K562 (cell line): ENCODE measurements at regions not wholly inside any gene's neighbourhood (a gene's known extent, or its start where the extent isn't known, plus 50 kb on each side); places are given as distances from the start of the nearest gene placed in this dataset.

Experiments
- ATAC-seq: fragments of 200-7000 bp; cut with Tn5 transposase; 3 replicates; pipeline ENCODE4 v1.9.1; 2020; ENCODE audit warnings: moderate library complexity
- BruUV-seq: library from RNA; stranded (reverse); fragments of 400-500 nt; replicated peaks from 2 replicates; lab custom pipeline; 2021; lab: Mats Ljungman, UMichigan
- CTCF ChIA-PET: fragments of 300-600 bp; formaldehyde crosslinking; extraction: SDS; loops from one replicate; lab custom pipeline; 2021; ENCODE audit warnings: low intra/inter-chr PET ratio; lab: Yijun Ruan, JAX
- POLR2A ChIA-PET: fragments of 300-600, 350-650 bp; sonication (Branson Sonifier 250); formaldehyde crosslinking; extraction: SDS; loops from one replicate; lab custom pipeline; 2021; ENCODE audit warnings: antibody characterized with exemption, inconsistent platforms; lab: Yijun Ruan, JAX
- DNase-seq, 4 experiments: peaks; one replicate each; pipeline versions ENCODE4 v3.0.0 to v3.0.0-alpha.2; 2011 to 2018; ENCODE audit warnings: low spot score in 3 of 4, mixed read lengths in 3 of 4; ENCODE audit errors: extremely low read depth in 1 of 4
- FAIRE-seq: peaks from 2 replicates; lab custom pipeline; 2011; peaks lifted over from hg19 to GRCh38; lab: Jason Lieb, UNC
- H2AFZ ChIP-seq: 2 replicates; pipeline ENCODE4 v1.6.0; 2011; ENCODE audit warnings: low read depth, low read length, control low read depth, inconsistent platforms
- H3K27ac ChIP-seq: fragments of 200-600 bp; 3 replicates; pipeline ENCODE4 v1.8.0; 2011; ENCODE audit warnings: low read depth, mild to moderate bottlenecking, control low read depth, inconsistent platforms, low read length, moderate library complexity, mixed read lengths; ENCODE audit errors: extremely low read depth
- H3K27me3 ChIP-seq, 2 experiments: fragments of 300-600 bp in 1 of 2; 2 replicates in 1 of 2; 3 replicates in 1 of 2; pipeline versions ENCODE4 v1.6.0 to v1.8.0; 2011; ENCODE audit warnings: inconsistent platforms in 2 of 2, low read length in 2 of 2, mild to moderate bottlenecking in 1 of 2, mixed read lengths in 1 of 2, moderate library complexity in 1 of 2; ENCODE audit not compliant: control insufficient read depth in 2 of 2, insufficient read depth in 2 of 2
- H3K36me3 ChIP-seq: fragments of 300-600 bp; 3 replicates; pipeline ENCODE4 v1.8.0; 2011; ENCODE audit warnings: mild to moderate bottlenecking, low read length, inconsistent platforms; ENCODE audit not compliant: control insufficient read depth, insufficient read depth
- H3K4me1 ChIP-seq, 2 experiments: fragments of 200-600 bp in 1 of 2; replicated peaks in 1 of 2; 2 replicates in 1 of 2; 3 replicates in 1 of 2; pipeline versions ENCODE4 v1.5.1 to v1.8.0; 2011; ENCODE audit warnings: inconsistent platforms in 2 of 2, low read length in 2 of 2, mild to moderate bottlenecking in 1 of 2, mixed read lengths in 1 of 2, moderate library complexity in 1 of 2; ENCODE audit not compliant: control insufficient read depth in 2 of 2, insufficient read depth in 2 of 2
- H3K4me2 ChIP-seq: 2 replicates; pipeline ENCODE4 v1.6.1; 2011; ENCODE audit warnings: low read length, control low read depth, inconsistent platforms, mixed read lengths; ENCODE audit not compliant: insufficient read depth
- H3K4me3 ChIP-seq: fragments of 200-600 bp; sonication (generic), shearing (Covaris generic); 2 replicates; pipeline ENCODE4 v1.5.1; 2016; ENCODE audit warnings: control low read depth, inconsistent platforms
- H3K79me2 ChIP-seq: fragments of 200-600 bp; 3 replicates; pipeline ENCODE4 v1.8.0; 2011; ENCODE audit warnings: low read length, inconsistent platforms; ENCODE audit not compliant: control insufficient read depth, insufficient read depth
- H3K9ac ChIP-seq, 2 experiments: 2 replicates each; pipeline versions ENCODE4 v1.6.0 to v1.6.1; 2011; ENCODE audit warnings: low read depth in 2 of 2, low read length in 2 of 2, control low read depth in 1 of 2, inconsistent platforms in 1 of 2, mild to moderate bottlenecking in 1 of 2, mixed read lengths in 1 of 2; ENCODE audit not compliant: insufficient read depth in 1 of 2
- H3K9me1 ChIP-seq: one replicate; pipeline ENCODE4 v1.6.0; 2011; ENCODE audit warnings: inconsistent platforms, mild to moderate bottlenecking, low read length, moderate library complexity; ENCODE audit not compliant: control insufficient read depth, insufficient read depth
- H3K9me3 ChIP-seq: replicated peaks from 2 replicates; pipeline ENCODE4 v1.5.1; 2011; ENCODE audit warnings: low read depth, low read length, inconsistent platforms; ENCODE audit not compliant: control insufficient read depth, insufficient read depth
- H4K20me1 ChIP-seq: replicated peaks from 2 replicates; pipeline ENCODE4 v1.6.1; 2011; ENCODE audit warnings: low read length, inconsistent platforms, mixed read lengths; ENCODE audit not compliant: control insufficient read depth, insufficient read depth
- ARHGAP35 ChIP-seq: fragments of 450-650 bp; IDR thresholded peaks from 2 replicates; pipeline ENCODE4 v1.6.1; 2018; ENCODE audit not compliant: partially characterized antibody
- CBX1 ChIP-seq: sonication (generic); IDR thresholded peaks from 2 replicates; pipeline ENCODE4 v1.6.1; 2016; ENCODE audit warnings: antibody characterized with exemption, low read depth, mild to moderate bottlenecking
- MCM7 ChIP-seq, 2 experiments: fragments of 450-650 bp; IDR thresholded peaks; 2 replicates each; pipeline ENCODE4 v1.6.1; 2016 to 2018
- PRPF4 ChIP-seq: fragments of 200-400 bp; formaldehyde crosslinking; IDR thresholded peaks from one replicate; pipeline ENCODE4 v1.6.1; 2017; ENCODE audit warnings: low read length, low read depth, mild to moderate bottlenecking; ENCODE audit not compliant: insufficient read depth, poor library complexity, severe bottlenecking
- RBM14 ChIP-seq: fragments of 200-400 bp; formaldehyde crosslinking; IDR thresholded peaks from 2 replicates; pipeline ENCODE4 v1.6.1; 2018; ENCODE audit warnings: low read depth, mild to moderate bottlenecking, low read length, moderate library complexity, borderline replicate concordance; ENCODE audit not compliant: insufficient read depth
- RFX5 ChIP-seq: IDR thresholded peaks from 2 replicates; pipeline ENCODE4 v1.6.1; 2011; ENCODE audit warnings: low read depth, mild to moderate bottlenecking, improper control_type of control experiment, low read length
- SNRNP70 ChIP-seq: fragments of 200-400 bp; formaldehyde crosslinking; optimal IDR thresholded peaks from 2 replicates; pipeline ENCODE3; 2017; ENCODE audit warnings: low read depth, low read length
- TRIM24 ChIP-seq, 2 experiments: fragments of 450-650 bp; IDR thresholded peaks; 2 replicates each; pipeline ENCODE4 v1.6.1; 2016
- ZNF175 ChIP-seq: fragments of 200-800 bp; sonication (Bioruptor generic); IDR thresholded peaks from 2 replicates; pipeline ENCODE4 v1.6.1; 2016; ENCODE audit warnings: low read depth, mild to moderate bottlenecking, missing genetic modification characterization, missing compliant biosample characterization
- ZNF780A ChIP-seq: fragments of 250-450 bp; sonication (Bioruptor Pico); IDR thresholded peaks from 2 replicates; pipeline ENCODE4 v1.5.0; 2021; ENCODE audit warnings: mild to moderate bottlenecking
- ZSCAN29 ChIP-seq: fragments of 450-650 bp; IDR thresholded peaks from 2 replicates; pipeline ENCODE4 v1.6.1; 2017
- WGBS: fragments of 100-300 bp; shearing (Covaris generic); methylation state at CpG from one replicate; pipeline ENCODE4 v1.1.6; 2016; ENCODE audit warnings: low coverage, mixed read lengths; ENCODE audit not compliant: insufficient coverage; ENCODE audit errors: missing lambda C conversion rate; 5-methylcytosine and 5-hydroxymethylcytosine counted together
- in situ Hi-C: fragments of 300-500 bp; cut with MboI; formaldehyde crosslinking; loops from 4 replicates; pipeline ENCODE4 v1.15.0; 2018; ENCODE audit warnings: inconsistent platforms, mixed read lengths
- intact Hi-C: fragments of 100-400 bp; cut with micrococcal nuclease; formaldehyde crosslinking; loops from 2 replicates; pipeline ENCODE4 v1.14.2; 2022
- TF ChIP-seq, protein P1 (sequence below): sonication (generic); formaldehyde crosslinking; IDR thresholded peaks from 2 replicates; pipeline ENCODE4 v1.8.1; 2023; ENCODE audit warnings: mild to moderate bottlenecking, missing genetic modification reagents, moderate library complexity
- TF ChIP-seq, protein P2 (sequence below): fragments of 250-450 bp; sonication (Bioruptor Pico); IDR thresholded peaks from 2 replicates; pipeline ENCODE4 v1.4.0; 2020; ENCODE audit warnings: mild to moderate bottlenecking, moderate library complexity, borderline replicate concordance

DNA sequence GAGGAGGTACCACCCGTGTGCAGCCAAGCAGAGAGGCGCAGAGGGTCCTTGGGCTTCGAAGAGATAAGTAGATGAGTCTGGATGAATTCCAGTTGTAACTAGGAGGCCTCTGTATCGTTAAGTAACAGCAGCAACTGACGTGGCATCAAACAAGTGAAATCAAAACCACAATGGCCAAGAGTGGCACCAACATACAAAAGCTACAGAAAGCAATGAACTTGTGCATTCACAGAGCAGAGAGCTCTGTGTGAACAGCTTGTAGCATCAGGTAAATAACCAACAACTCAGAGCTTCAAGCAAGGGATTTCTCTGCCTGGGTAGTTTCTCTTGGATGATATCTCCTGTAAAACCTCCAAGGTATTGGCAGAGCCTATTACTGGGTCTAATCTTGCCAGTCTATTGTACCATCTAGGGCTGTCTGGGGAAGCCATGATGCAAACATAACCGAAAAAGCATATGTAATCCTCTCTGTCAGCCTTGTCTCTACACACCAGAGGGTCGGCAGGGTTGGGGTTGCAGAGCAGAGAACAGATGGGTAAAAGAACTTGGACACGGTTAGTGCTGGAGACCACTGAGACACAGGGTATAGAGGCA is 83.1 kb upstream of the USP47 start:
- H3K27me3 ChIP-seq: peaks cover 10 to 34% of the 10 kb centered on the region in 2 experiments; a peak in 4 of 5 replicates
- no peak overlapping the region for H3K27ac ChIP-seq
- H3K79me2 ChIP-seq: no peaks in the 10 kb centered on the region
- ChIA-PET POLR2A (interaction anchor here (0.8 kb wide), 1 partner anchor 21 kb away, joined by 4 read pairs; no protein-coding TSS in a partner anchor), CTCF (no interaction called here)
- intact Hi-C loops: no loop called here
- H4K20me1 ChIP-seq: no peaks in the 10 kb centered on the region; the same call in 1 of the 2 replicates
- H3K9ac ChIP-seq: no peak overlapping the region
- no TSS peak for BruUV-seq
- TF ChIP-seq ZNF780A (CRISPR knock-in tag) (no peak), RFX5 (no peak), ZSCAN29 (no peak), SNRNP70 (no peak), ZNF175 (no peak), CBX1 (no peak), PRPF4 (no peak), RBM14 (no peak), MCM7 (IDR thresholded peaks at IDR 0.05) (no peak), ARHGAP35 (no peak), TRIM24 (IDR thresholded peaks at IDR 0.05) (no peak)
- TF ChIP-seq, protein P1, sequence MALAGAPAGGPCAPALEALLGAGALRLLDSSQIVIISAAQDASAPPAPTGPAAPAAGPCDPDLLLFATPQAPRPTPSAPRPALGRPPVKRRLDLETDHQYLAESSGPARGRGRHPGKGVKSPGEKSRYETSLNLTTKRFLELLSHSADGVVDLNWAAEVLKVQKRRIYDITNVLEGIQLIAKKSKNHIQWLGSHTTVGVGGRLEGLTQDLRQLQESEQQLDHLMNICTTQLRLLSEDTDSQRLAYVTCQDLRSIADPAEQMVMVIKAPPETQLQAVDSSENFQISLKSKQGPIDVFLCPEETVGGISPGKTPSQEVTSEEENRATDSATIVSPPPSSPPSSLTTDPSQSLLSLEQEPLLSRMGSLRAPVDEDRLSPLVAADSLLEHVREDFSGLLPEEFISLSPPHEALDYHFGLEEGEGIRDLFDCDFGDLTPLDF (CRISPR knock-in tag): no peak
- TF ChIP-seq, protein P2, sequence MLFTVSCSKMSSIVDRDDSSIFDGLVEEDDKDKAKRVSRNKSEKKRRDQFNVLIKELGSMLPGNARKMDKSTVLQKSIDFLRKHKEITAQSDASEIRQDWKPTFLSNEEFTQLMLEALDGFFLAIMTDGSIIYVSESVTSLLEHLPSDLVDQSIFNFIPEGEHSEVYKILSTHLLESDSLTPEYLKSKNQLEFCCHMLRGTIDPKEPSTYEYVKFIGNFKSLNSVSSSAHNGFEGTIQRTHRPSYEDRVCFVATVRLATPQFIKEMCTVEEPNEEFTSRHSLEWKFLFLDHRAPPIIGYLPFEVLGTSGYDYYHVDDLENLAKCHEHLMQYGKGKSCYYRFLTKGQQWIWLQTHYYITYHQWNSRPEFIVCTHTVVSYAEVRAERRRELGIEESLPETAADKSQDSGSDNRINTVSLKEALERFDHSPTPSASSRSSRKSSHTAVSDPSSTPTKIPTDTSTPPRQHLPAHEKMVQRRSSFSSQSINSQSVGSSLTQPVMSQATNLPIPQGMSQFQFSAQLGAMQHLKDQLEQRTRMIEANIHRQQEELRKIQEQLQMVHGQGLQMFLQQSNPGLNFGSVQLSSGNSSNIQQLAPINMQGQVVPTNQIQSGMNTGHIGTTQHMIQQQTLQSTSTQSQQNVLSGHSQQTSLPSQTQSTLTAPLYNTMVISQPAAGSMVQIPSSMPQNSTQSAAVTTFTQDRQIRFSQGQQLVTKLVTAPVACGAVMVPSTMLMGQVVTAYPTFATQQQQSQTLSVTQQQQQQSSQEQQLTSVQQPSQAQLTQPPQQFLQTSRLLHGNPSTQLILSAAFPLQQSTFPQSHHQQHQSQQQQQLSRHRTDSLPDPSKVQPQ (CRISPR knock-in tag): no peak
- in situ Hi-C loops: no loop called here
- no peaks in the 10 kb centered on the region for H3K4me1 ChIP-seq
- no peaks in the 10 kb centered on the region for H3K9me1 ChIP-seq
- no peak overlapping the region for H3K4me3 ChIP-seq
- no peak overlapping the region for H3K4me2 ChIP-seq
- DNase-seq (no peak), ATAC-seq (no peak), FAIRE-seq (no peak)
- H3K9me3 ChIP-seq: no peaks in the 10 kb centered on the region
- no peak overlapping the region for H2AFZ ChIP-seq
- no peaks in the 10 kb centered on the region for H3K36me3 ChIP-seq
- WGBS: 2% methylated on average over 8 of the region's 8 CpGs
